ENCODE measurements at regions not wholly inside any gene's neighbourhood (a gene's known extent, or its start where the extent isn't known, plus 50 kb on each side); places are given as distances from the start of the nearest gene placed in this dataset.

- no peak for TF ChIP-seq POLR2A (IDR thresholded peaks at IDR 0.05)
- no peak for TF ChIP-seq CTCF (IDR thresholded peaks at IDR 0.05)
- TF ChIP-seq EP300 (IDR thresholded peaks at IDR 0.05) = no peak
- no peak for TF ChIP-seq POLR2AphosphoS5 (IDR thresholded peaks at IDR 0.05)
- DNase-seq = no peak
- Histone ChIP-seq H3K36me3 (no peaks in the 10 kb centered on the region), H3K9me3 (no peaks in the 10 kb centered on the region), H3K4me1 (no peaks in the 10 kb centered on the region), H3K27ac (no peak overlapping the region), H3K27me3 (peaks cover 0 to 6% (median 0%) of the 10 kb centered on the region in 3 donors), H3K4me3 (no peak overlapping the region)
- intact Hi-C loops (cut with DNase I; ENCODE audit: low total_unique reads) = no loop called here
- 60 to 84% (median 74%) methylated on average over 3 of the region's 3 CpGs for WGBS, 5 donors
These were observed 69.1 kb upstream of the CD82 start for GRCh38 chr11:44496391-44496790.

GRCh38 chr11:44498089-44498871 is 67.2 kb upstream of the CD82 start:
- intact Hi-C loops (cut with DNase I; ENCODE audit: low total_unique reads) = no loop called here
- DNase-seq = peak in 1 of 2 donors; percentile 79
- TF ChIP-seq POLR2A (IDR thresholded peaks at IDR 0.05) = no peak
- no peak for TF ChIP-seq POLR2AphosphoS5 (IDR thresholded peaks at IDR 0.05)
- no peak for TF ChIP-seq EP300 (IDR thresholded peaks at IDR 0.05)
- no peak for TF ChIP-seq CTCF (IDR thresholded peaks at IDR 0.05)
- H3K9me3 ChIP-seq = no peaks in the 10 kb centered on the region
- H3K27ac ChIP-seq = no peak overlapping the region
- no peak overlapping the region for H3K4me3 ChIP-seq
- no peaks in the 10 kb centered on the region for H3K4me1 ChIP-seq
- 47 to 69% (median 62%) methylated on average over 4 of the region's 4 CpGs for WGBS, 5 donors
- peaks cover 0 to 10% (median 0%) of the 10 kb centered on the region in 3 donors for H3K27me3 ChIP-seq
- no peaks in the 10 kb centered on the region for H3K36me3 ChIP-seq

GRCh38 chr11:44502506-44502905 is 63.0 kb upstream of the CD82 start:
- TF ChIP-seq CTCF (IDR thresholded peaks at IDR 0.05) (no peak), POLR2A (IDR thresholded peaks at IDR 0.05) (no peak), EP300 (IDR thresholded peaks at IDR 0.05) (no peak), POLR2AphosphoS5 (IDR thresholded peaks at IDR 0.05) (no peak)
- intact Hi-C loops (cut with DNase I; ENCODE audit: low total_unique reads) = no loop called here
- Histone ChIP-seq H3K36me3 (no peaks in the 10 kb centered on the region), H3K4me1 (no peaks in the 10 kb centered on the region), H3K27ac (no peak overlapping the region), H3K27me3 (peaks cover 0 to 19% (median 0%) of the 10 kb centered on the region in 3 donors), H3K4me3 (no peak overlapping the region), H3K9me3 (peaks cover 0 to 10% (median 4%) of the 10 kb centered on the region in 4 donors)
- WGBS, 5 donors = 83 to 91% (median 85%) methylated on average over 6 of the region's 6 CpGs
- no peak for DNase-seq

- Histone ChIP-seq H3K9me3 (peaks cover 0 to 10% (median 4%) of the 10 kb centered on the region in 4 donors), H3K36me3 (no peaks in the 10 kb centered on the region), H3K4me1 (no peaks in the 10 kb centered on the region), H3K27ac (no peak overlapping the region), H3K27me3 (peaks cover 0 to 27% (median 0%) of the 10 kb centered on the region in 3 donors), H3K4me3 (no peak overlapping the region)
- TF ChIP-seq POLR2AphosphoS5 (IDR thresholded peaks at IDR 0.05) = no peak
- TF ChIP-seq CTCF (IDR thresholded peaks at IDR 0.05) = no peak
- TF ChIP-seq EP300 (IDR thresholded peaks at IDR 0.05) = no peak
- no peak for TF ChIP-seq POLR2A (IDR thresholded peaks at IDR 0.05)
- 57 to 72% (median 66%) methylated on average over 5 of the region's 5 CpGs for WGBS, 5 donors
- DNase-seq = no peak
- intact Hi-C loops (cut with DNase I; ENCODE audit: low total_unique reads) = no loop called here
These were observed 59.8 kb upstream of the CD82 start for GRCh38 chr11:44505581-44506054.

Data from stomach (tissue), 8 donors.